Astrocyte (in vitro differentiated cells and primary cell): ENCODE measurements at regions not wholly inside any gene's neighbourhood (a gene's known extent, or its start where the extent isn't known, plus 50 kb on each side); places are given as distances from the start of the nearest gene placed in this dataset.

Source experiments
- EZH2 ChIP-seq: IDR thresholded peaks from 2 replicates; pipeline ENCODE4 v1.6.1; 2012; ENCODE audit warnings: mild to moderate bottlenecking, low read length, inconsistent platforms; ENCODE audit not compliant: insufficient read depth
- TF ChIP-seq, protein P1 (sequence below): IDR thresholded peaks from 2 replicates; pipeline ENCODE4 v1.5.1; 2011; ENCODE audit warnings: low read depth, mild to moderate bottlenecking, inconsistent platforms, low read length, moderate library complexity; ENCODE audit not compliant: insufficient read depth

DNA sequence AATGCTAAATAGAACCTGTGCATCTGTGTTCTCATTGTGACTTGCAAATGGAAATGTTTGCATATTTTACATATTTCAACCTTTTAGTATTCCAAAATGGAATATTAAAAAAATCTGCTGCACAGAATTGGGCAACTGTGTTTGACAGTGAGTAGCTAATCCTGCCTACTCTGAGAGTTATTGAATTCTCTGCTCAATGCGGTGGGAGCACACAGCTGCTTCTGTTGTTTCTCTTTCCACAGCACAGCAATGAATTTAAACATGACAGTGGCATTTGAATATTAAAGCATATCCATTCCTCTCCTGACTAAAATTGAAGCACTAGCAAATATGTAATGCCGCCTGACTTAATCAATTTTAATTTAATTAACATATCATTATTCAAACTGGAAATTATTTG lies 366.6 kb downstream of the GASK1B start:
- no peak for TF ChIP-seq EZH2
- TF ChIP-seq, protein P1, sequence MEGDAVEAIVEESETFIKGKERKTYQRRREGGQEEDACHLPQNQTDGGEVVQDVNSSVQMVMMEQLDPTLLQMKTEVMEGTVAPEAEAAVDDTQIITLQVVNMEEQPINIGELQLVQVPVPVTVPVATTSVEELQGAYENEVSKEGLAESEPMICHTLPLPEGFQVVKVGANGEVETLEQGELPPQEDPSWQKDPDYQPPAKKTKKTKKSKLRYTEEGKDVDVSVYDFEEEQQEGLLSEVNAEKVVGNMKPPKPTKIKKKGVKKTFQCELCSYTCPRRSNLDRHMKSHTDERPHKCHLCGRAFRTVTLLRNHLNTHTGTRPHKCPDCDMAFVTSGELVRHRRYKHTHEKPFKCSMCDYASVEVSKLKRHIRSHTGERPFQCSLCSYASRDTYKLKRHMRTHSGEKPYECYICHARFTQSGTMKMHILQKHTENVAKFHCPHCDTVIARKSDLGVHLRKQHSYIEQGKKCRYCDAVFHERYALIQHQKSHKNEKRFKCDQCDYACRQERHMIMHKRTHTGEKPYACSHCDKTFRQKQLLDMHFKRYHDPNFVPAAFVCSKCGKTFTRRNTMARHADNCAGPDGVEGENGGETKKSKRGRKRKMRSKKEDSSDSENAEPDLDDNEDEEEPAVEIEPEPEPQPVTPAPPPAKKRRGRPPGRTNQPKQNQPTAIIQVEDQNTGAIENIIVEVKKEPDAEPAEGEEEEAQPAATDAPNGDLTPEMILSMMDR, result no peak
